Activated CD8-positive, alpha-beta memory T cell treated with anti-CD3 and anti-CD28 coated beads for 36 hours (primary cell): ENCODE measurements at regions not wholly inside any gene's neighbourhood (a gene's known extent, or its start where the extent isn't known, plus 50 kb on each side); places are given as distances from the start of the nearest gene placed in this dataset.

Source experiments
- CTCF ChIA-PET: fragments of 350-600 bp; sonication (Branson Sonifier 250); formaldehyde crosslinking; loops from one replicate; lab custom pipeline; 2021; ENCODE audit warnings: antibody characterized with exemption; lab: Charles Lee
- POLR2A ChIA-PET: fragments of 350-600 bp; sonication (Branson Sonifier 250); formaldehyde crosslinking; loops from one replicate; lab custom pipeline; 2021; ENCODE audit warnings: antibody characterized with exemption; lab: Charles Lee

DNA sequence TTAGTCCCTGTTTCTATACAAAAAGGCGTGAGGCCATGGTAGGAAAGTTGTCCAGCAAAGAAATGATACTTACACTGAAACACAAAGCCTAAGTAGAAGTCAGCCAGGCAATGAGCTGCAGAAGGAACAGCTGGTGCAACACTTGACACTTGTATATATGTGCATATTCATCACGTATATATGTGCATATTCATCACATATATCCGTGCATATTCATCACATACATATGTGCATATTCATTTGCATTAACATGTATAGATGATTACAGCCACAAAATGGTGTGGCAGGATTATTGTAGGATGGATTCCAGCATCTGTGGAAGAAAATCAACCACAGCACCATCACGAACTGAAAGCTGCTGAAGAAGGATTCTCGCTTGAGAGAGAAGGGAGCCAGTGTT lies 189.0 kb upstream of the RGS18 start:
- ChIA-PET POLR2A (no interaction called here), CTCF (no interaction called here)

DNA sequence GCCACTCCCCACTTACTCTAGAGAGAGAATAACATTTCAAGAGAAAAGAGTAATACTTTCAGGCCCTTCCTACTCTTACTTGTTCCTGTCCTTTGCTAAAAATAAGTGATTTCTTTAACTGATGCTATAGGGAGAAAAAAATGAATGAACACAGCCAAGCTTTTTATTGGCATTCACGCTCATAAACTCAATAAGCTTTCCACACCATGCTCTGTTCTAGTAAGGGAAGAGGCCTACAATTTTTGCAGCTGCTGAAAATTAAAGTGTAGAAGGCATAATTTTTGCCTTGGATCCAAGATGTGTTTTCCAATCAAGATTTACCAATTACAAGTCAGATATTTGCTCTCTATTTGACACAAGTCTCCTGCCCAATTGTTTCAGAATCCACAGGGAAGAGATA lies 188.1 kb upstream of the RGS18 start:
- ChIA-PET CTCF (no interaction called here), POLR2A (no interaction called here)

DNA sequence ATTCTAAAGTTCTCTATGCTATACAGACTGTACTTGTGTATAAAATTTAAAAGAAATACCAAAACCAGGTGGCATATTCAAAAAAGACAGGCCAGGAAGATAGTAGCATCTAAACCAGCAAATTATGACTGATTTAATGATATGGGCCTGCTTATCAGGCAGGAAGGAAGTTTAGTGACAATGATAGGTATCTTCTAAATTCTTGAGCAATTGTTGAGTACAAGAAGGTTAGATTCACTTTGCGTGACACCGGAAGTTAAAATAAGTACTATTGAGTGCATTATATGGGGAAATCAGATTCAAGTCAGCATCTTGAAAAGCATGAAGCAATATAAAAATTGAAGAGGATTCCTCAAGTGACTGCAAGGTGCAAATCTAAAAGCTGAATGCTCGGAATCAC lies 186.8 kb upstream of the RGS18 start:
- POLR2A ChIA-PET: no interaction called here

DNA sequence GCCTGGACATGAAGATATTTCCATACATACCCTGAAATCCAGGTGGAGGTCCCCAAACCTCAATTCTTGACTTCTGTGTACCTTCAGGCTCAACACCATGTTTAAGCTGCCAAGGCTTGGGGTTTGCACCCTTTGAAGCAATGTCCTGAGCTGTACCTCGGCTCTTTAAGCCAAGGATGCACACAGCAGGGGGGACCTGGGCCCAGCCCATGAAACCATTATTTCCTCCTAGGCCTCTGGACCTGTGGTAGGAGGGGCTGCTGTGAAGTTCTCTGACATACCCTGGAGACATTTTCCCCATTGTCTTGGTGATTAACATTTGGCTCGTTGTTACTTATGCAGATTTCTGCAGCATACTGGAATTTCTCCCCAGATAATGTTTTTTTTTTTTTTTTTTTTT lies 184.3 kb upstream of the RGS18 start:
- CTCF ChIA-PET: interaction anchor here (0.6 kb wide), 1 partner anchor 387 kb away, joined by 3 read pairs; no protein-coding TSS in a partner anchor
- POLR2A ChIA-PET: no interaction called here

More for the DNA sequence above, 186.8 kb upstream of the RGS18 start:
- CTCF ChIA-PET: no interaction called here

DNA sequence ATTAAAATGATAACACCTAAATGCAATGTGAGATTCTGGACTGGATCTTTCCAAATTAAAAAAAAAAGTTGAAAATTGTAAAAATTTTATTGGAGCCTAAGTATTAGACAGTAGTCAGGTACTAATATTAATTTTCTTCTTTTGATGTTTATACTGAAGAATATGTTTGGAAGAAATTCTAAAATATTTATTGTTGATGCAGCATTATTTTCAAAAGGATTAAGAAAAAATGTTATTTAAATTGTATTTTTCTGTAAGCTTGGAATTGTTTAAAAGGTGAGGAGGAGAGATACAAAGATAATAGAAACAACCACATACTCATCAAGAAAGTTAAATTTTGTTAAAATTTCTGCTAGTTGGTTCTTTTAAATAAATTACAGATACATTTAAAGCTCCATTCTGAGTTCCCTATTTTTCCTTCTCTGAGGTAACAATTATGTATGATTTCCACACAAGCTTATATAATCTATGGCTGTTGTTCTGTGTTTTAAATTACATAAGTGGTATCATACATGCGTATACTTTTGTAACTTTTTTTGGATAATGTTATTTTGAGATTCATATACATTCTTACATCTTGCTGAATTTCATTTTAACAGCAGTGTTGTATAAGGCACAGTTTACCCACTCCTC lies 180.3 kb upstream of the RGS18 start:
- ChIA-PET CTCF (no interaction called here), POLR2A (no interaction called here)

DNA sequence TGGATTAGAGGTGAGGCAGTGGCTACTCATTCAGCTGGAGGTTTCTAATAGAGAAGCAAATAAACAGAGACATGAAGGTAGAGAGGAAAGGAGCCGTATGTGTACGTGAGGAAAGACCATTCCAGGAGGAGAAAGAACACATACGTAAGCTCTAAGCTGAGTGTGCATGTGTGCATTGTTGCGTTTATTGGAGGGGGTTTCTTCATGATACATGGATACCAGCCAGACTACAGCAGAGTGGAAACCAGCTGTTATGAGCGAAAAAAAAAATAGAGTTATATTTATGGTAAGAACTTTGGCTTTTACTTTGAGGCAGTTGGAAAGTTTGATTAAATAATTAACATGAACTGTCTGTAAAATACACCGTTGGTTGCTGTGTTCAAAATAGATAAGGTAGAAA lies 173.4 kb upstream of the RGS18 start:
- ChIA-PET CTCF (no interaction called here), POLR2A (no interaction called here)

DNA sequence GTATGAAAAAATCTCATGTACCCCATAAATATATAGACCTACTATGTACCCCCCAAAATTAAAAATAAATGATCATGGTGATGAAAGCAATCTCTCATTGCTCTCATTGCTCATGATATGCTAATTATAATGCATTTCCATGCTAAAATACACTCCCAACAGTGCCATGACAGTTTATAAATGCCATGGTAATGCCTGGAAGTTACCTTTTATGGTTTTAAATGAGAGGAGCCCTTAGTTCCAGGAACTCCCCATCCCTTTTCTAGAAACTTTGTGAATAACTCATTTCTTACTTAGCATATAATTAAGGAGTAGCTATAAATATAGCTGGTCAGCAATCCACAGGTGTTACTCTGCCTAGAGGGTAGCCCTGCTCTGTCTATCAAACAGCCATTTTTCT lies 166.1 kb upstream of the RGS18 start:
- POLR2A ChIA-PET: no interaction called here
- CTCF ChIA-PET: no interaction called here

DNA sequence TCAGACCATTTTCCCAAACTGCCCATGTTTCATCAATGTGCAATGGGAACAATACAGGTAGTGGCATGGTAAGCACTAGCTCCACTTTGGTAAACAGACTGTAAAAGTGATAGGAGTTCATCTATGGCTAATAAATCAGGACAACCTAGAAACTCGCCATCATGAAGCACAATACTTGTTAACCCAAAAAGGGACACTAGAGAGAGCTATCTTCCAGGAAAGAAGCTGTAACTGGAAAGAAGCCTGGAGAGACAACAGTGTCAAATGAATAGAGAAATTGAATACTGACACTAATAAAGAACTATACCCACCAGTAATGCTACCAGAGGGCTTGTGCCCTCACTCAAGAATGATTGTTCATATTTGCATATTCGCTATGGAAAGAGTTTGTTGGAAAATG lies 164.7 kb upstream of the RGS18 start:
- CTCF ChIA-PET: no interaction called here
- POLR2A ChIA-PET: no interaction called here

DNA sequence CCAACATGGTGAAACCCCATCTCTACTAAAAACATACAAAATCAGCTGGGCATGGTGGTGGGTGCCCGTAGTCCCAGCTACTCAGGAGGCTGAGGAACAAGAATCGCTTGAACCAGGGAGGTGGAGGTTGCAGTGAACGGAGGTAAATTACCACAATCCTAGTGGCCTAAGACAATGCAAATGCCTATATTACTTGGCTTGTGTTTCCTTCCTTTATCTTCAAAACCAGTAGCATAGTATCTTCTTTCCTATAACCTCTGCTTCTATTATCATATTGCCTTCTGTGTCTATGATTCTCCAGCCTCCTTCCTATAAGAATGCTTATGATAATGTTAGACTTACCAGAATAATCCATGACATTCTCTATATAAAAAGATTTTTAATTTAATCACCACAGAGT lies 156.2 kb upstream of the RGS18 start:
- ChIA-PET CTCF (no interaction called here), POLR2A (no interaction called here)

DNA sequence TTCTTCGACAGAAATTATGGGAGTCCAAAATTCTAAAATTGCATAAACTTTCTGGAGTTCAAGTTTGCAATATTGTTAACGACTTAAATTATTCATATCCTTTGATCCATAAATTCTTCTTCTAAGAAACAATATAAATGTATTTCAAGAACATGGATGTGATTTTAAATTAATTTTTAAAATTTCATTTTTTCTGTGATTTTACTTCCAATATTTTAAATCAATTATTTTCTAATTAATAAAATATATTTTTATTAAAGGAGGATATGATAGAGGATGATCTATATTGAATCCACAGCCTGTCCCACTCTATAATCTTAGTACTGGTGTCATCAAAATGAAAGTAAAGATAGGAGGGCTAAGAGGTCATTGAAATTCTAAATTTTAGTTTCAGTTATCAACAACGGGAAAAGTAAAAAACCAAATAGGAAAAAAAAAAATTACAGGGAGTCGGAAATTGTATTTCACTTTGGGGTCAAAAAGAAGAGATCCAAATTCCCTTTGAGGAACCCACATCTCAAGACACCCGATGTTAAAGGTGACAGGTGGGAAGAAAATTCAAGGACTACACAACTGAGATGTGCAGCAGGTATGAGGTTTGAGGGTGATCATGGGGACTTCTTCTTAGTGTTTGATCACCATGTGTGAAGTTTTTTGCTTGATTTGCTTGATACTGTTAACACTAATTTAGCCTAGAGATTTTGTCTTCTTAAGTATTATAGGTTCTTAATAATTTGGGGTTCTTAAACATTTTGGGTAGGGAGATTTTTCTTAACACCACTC lies 154.8 kb upstream of the RGS18 start:
- CTCF ChIA-PET: no interaction called here
- POLR2A ChIA-PET: no interaction called here

DNA sequence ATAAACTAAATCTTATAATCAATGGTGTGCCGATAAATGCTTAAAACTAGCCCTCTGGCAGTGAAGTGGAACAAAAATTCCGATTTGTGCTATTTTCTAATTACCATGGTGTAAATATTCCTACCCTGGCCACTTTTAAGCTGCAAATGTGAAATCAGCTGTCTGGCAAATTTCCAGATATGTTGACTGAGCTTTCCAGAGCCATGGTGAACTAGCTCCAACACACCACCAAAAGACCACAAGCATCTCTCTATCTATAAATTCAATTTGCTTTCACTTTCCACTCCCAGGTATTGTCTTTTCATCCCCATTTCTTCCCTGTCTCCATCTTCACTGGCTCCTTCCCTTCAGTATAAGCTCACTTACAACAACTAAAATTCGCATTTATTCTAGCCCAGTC lies 152.3 kb upstream of the RGS18 start:
- CTCF ChIA-PET: no interaction called here

DNA sequence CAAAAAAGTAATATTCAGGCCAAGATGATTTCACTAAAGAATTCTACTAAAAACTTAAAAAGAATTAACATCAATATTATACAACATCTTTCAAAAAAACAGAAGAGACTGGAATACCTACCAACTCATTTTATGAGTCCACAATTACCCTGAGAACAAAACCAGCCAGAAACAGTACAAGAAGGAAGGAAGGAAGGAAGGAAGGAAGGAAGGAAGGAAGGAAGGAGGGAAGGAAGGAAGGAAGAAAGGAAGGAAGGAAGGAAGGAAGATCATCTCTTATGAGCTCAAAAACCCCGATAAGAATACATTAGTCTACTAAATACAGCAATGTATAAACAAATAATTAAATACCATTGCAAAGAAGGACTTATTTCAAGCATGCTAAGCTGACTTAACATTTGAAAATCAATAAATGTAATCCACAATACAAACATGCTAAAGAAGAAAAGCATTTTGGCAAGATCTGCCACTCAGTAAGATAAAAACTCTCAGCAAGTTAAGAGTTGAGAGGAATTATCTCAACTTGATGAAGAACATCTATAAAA lies 149.9 kb upstream of the RGS18 start:
- CTCF ChIA-PET: no interaction called here
- POLR2A ChIA-PET: no interaction called here

More for the DNA sequence above, 152.3 kb upstream of the RGS18 start:
- POLR2A ChIA-PET: no interaction called here

DNA sequence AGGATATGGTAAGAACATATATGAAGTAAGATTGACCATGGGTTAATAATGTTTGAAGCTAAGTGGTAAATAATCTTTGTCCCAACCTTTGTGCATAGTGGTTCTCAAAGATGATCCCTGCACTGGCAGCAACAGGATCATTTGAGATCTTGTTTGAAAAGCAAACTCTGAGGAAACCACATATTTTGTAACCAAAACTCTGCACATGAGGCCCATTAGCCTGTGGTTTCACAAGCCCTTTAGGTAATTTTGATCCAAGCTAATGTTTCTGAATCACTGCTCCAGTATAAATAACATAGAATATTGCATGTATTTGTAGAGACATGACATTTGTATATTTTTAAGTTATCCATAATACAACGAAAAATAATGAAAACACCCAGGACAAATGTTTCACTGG lies 147.9 kb upstream of the RGS18 start:
- ChIA-PET CTCF (no interaction called here), POLR2A (no interaction called here)

DNA sequence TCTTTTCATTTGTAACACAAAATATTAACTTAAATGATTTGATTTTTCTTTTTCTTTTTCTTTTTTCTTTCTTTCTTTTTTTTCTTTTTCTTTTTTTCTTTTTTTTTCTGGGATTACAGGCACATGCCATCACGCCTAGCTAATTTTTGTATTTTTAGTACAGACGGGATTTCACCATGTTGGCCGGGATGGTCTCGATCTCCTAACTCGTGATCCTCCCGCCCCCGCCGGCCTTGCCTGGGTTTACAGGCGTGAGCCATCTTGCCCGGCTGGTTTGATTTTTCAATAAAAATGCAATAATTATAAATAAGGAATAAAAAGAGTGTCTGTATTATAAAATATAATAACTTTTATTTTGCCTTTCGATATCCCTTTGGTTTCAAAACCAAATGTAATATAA lies 146.7 kb upstream of the RGS18 start:
- ChIA-PET CTCF (no interaction called here), POLR2A (no interaction called here)

DNA sequence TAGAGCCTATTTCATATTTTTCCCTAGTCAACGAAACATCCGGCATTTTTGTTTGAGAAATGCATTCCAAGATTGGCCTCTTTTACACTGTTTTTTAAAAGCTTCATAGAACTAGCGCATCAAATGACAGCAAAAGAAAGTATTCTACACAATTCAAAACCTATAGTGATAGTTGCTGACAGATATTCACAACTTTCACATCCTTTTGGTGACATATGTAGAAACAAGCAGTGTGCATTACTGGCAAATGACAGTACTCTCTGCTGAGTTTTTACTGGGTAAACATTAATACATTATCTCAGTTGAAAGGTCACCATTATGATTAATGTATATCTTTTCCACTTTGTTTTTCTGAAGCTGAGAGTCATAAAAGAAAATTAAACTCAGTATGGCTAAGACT lies 135.4 kb upstream of the RGS18 start:
- CTCF ChIA-PET: no interaction called here

DNA sequence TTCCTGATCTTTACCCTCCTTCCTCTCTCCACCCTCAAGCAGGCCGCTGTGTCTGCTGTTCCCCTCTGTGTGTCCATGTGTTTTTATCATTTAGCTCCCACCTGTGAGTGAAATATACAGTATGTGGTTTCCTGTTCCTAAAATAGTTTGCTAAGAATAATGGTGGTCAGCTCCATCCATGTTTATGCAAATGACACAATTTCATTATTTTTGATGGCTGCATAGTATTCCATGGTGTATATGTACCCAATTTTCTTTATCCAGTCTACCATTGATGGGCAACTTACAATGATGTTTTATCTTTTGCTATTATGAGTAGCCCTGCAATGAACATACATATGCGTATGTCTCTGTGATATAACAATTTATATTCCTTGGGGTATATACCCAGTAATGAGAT lies 133.4 kb upstream of the RGS18 start:
- POLR2A ChIA-PET: no interaction called here
- CTCF ChIA-PET: no interaction called here

More for the DNA sequence above, 135.4 kb upstream of the RGS18 start:
- POLR2A ChIA-PET: no interaction called here

DNA sequence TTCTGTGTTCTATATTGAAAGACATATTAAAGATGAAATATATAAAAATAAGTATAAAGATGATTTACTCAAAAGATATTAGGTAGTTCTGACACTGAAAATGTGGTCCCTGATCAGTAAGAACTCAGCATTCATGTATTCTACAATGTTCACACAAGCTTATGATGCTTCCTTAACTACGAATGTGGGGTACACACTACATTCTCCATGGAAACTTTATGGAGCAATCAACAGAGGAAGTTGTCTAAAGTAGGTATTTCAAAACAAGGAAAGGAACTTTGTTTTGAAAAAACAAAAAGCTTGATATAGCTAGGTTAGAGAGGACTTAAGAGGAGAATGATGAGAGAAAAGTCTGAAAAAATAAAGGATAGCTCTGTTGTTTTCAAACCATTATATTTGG lies 119.7 kb upstream of the RGS18 start:
- POLR2A ChIA-PET: no interaction called here
- CTCF ChIA-PET: no interaction called here

DNA sequence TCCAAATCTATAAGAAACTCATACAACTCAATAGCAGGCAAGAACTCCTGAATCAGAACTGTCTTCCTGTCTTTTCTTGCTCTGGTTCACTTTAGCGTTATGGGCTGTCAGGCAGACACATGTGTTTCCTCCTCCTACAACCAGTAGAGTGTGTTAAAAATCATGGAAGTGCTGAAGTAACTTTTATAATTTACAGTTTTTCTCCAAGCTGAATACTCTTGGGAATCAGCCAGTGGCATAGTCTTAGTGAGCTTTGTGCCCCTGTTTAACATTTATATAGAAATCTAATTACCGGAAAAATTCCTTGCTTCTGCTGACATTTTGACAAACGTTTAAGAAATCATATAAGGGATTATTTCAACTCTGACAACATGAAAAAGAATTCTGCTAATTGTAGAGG lies 113.1 kb upstream of the RGS18 start:
- ChIA-PET CTCF (no interaction called here), POLR2A (no interaction called here)

DNA sequence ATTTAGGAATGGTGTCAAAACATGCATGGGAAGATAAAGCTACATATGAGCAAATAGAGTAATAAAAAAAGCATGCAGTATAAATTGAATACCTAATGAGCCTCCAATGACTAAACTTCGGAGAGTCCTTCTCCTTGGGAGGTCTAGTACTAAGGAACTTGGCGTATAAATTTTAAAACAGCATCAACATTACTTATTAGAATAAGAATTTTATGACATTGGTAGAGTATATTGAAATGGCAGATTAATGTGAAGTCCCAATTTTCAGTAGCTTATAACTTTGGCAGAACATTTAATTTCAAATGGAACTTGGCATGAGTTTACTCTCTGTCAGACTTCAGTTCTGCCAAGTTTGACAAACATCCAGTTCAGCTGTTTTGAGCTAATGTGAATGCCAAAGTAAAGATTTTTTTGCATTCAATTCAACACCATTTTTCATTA lies 104.7 kb upstream of the RGS18 start:
- ChIA-PET CTCF (no interaction called here), POLR2A (no interaction called here)

DNA sequence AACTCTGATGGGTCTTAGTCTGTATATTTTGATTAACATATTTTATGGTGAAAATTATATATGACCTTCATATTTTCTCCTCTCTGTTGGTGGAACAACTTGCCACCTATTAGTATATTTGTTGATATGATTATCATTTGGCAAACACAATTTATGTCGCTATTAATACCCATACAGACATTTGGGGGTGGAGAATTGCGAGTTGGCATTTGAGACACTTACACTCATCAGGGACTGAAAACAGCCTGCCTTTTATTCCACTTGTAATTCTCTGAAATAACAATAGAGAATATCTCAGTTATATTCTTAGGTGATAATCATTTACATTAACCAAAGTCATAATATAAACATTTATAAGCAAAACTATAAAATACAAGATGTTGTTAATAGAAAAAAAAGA lies 100.5 kb upstream of the RGS18 start:
- ChIA-PET CTCF (no interaction called here), POLR2A (no interaction called here)

DNA sequence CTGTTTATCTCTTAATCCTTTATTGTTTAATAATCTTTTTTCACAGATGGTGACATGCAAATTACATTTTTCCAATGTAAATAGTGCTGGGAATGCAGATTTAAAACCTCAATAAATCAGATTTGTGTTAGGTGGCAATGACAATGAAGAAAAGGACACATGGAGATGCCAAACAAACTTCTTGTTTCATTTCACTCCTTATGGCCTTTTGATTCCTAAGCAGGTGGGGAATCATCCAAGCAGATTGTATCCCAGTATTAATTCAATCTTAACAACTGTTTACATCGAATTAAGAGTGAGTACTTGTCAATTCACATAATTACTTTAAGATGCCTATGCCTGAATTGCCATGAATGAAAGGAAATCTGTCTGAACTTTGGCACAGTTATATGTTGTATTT lies 98.9 kb upstream of the RGS18 start:
- ChIA-PET CTCF (no interaction called here), POLR2A (no interaction called here)
